SK-N-SH treated with all-trans-retinoic acid at 6 μM for 48 hours (cell line): ENCODE measurements at regions not wholly inside any gene's neighbourhood (a gene's known extent, or its start where the extent isn't known, plus 50 kb on each side); places are given as distances from the start of the nearest gene placed in this dataset.

Source experiments
- ATAC-seq: fragments of 200-7000 bp; cut with Tn5 transposase; 3 replicates; pipeline ENCODE4 v1.9.1; 2020; ENCODE audit warnings: mild to moderate bottlenecking, moderate library complexity
- ARNTL ChIP-seq: fragments of 450-650 bp; formaldehyde crosslinking; IDR thresholded peaks from 2 replicates; pipeline ENCODE4 v1.5.0; 2020; ENCODE audit warnings: low read depth, mild to moderate bottlenecking, moderate library complexity, borderline replicate concordance
- BACH2 ChIP-seq: fragments of 250-450 bp; sonication (Bioruptor Pico); IDR thresholded peaks from 2 replicates; pipeline ENCODE4 v1.9.0; 2021; ENCODE audit warnings: mild to moderate bottlenecking, borderline replicate concordance
- CSDC2 ChIP-seq: fragments of 250-450 bp; sonication (Bioruptor Pico); IDR thresholded peaks from 2 replicates; pipeline ENCODE4 v1.5.0; 2020; ENCODE audit warnings: mild to moderate bottlenecking, moderate library complexity
- ESRRG ChIP-seq: fragments of 250-450 bp; sonication (Bioruptor Pico); IDR thresholded peaks from 2 replicates; pipeline ENCODE4 v1.6.1; 2021; ENCODE audit warnings: mild to moderate bottlenecking
- GLIS3 ChIP-seq: fragments of 250-450 bp; sonication (Bioruptor Pico); IDR thresholded peaks from 2 replicates; pipeline ENCODE4 v1.5.0; 2020; ENCODE audit warnings: mild to moderate bottlenecking, moderate library complexity
- ISL1 ChIP-seq: fragments of 250-450 bp; sonication (Bioruptor Pico); IDR thresholded peaks from 2 replicates; pipeline ENCODE4 v2.1.2; 2022; ENCODE audit warnings: mild to moderate bottlenecking, moderate library complexity
- OSR1 ChIP-seq: fragments of 250-450 bp; sonication (Bioruptor Pico); IDR thresholded peaks from 2 replicates; pipeline ENCODE4 v1.8.0; 2022; ENCODE audit warnings: moderate library complexity, mild to moderate bottlenecking, inconsistent platforms
- PPARA ChIP-seq: fragments of 250-450 bp; sonication (Bioruptor Pico); IDR thresholded peaks from 2 replicates; pipeline ENCODE4 v1.5.0; 2020; ENCODE audit warnings: mild to moderate bottlenecking, borderline replicate concordance
- RARB ChIP-seq: fragments of 250-450 bp; sonication (Bioruptor Pico); IDR thresholded peaks from 2 replicates; pipeline ENCODE4 v1.8.0; 2021; ENCODE audit warnings: mild to moderate bottlenecking, moderate library complexity
- TCF4 ChIP-seq: fragments of 250-450 bp; sonication (Bioruptor Pico); IDR thresholded peaks from 2 replicates; pipeline ENCODE4 v1.8.0; 2021; ENCODE audit warnings: mild to moderate bottlenecking, moderate library complexity, borderline replicate concordance
- TOX ChIP-seq: fragments of 250-450 bp; sonication (Bioruptor Pico); IDR thresholded peaks from 2 replicates; pipeline ENCODE4 v1.8.0; 2021; ENCODE audit warnings: mild to moderate bottlenecking, moderate library complexity, borderline replicate concordance
- ZC3H10 ChIP-seq: fragments of 250-450 bp; sonication (Bioruptor Pico); IDR thresholded peaks from 2 replicates; pipeline ENCODE4 v1.5.1; 2021; ENCODE audit warnings: mild to moderate bottlenecking, moderate library complexity
- ZFP3 ChIP-seq: fragments of 250-450 bp; sonication (Bioruptor Pico); IDR thresholded peaks from 2 replicates; pipeline ENCODE4 v1.5.0; 2020; ENCODE audit warnings: mild to moderate bottlenecking, moderate library complexity
- ZFP30 ChIP-seq: fragments of 450-650 bp; formaldehyde crosslinking; IDR thresholded peaks from 2 replicates; pipeline ENCODE4 v1.5.0; 2022; ENCODE audit warnings: mild to moderate bottlenecking, moderate library complexity
- ZNF8 ChIP-seq: fragments of 450-650 bp; formaldehyde crosslinking; IDR thresholded peaks from 2 replicates; pipeline ENCODE4 v1.5.0; 2020; ENCODE audit warnings: mild to moderate bottlenecking, moderate library complexity
- TF ChIP-seq, protein P1 (sequence below): fragments of 250-450 bp; sonication (Bioruptor Pico); IDR thresholded peaks from 2 replicates; pipeline ENCODE4 v1.5.1; 2020; ENCODE audit warnings: low read depth, mild to moderate bottlenecking, moderate library complexity
- TF ChIP-seq, protein P2 (sequence below): fragments of 250-450 bp; sonication (Bioruptor Pico); IDR thresholded peaks from 2 replicates; pipeline ENCODE4 v1.8.0; 2020; ENCODE audit warnings: mild to moderate bottlenecking, moderate library complexity, borderline replicate concordance
- TF ChIP-seq, protein P3 (sequence below): fragments of 250-450 bp; sonication (Bioruptor Pico); IDR thresholded peaks from 2 replicates; pipeline ENCODE4 v1.5.1; 2021; ENCODE audit warnings: mild to moderate bottlenecking, moderate library complexity
- TF ChIP-seq, protein P4 (sequence below): fragments of 250-450 bp; sonication (Bioruptor Pico); IDR thresholded peaks from 2 replicates; pipeline ENCODE4 v1.5.0; 2020; ENCODE audit warnings: mild to moderate bottlenecking, moderate library complexity
- TF ChIP-seq, protein P5 (sequence below): fragments of 250-450 bp; sonication (Bioruptor Pico); IDR thresholded peaks from 2 replicates; pipeline ENCODE4 v1.8.0; 2021; ENCODE audit warnings: low read depth, mild to moderate bottlenecking, moderate library complexity, borderline replicate concordance

DNA sequence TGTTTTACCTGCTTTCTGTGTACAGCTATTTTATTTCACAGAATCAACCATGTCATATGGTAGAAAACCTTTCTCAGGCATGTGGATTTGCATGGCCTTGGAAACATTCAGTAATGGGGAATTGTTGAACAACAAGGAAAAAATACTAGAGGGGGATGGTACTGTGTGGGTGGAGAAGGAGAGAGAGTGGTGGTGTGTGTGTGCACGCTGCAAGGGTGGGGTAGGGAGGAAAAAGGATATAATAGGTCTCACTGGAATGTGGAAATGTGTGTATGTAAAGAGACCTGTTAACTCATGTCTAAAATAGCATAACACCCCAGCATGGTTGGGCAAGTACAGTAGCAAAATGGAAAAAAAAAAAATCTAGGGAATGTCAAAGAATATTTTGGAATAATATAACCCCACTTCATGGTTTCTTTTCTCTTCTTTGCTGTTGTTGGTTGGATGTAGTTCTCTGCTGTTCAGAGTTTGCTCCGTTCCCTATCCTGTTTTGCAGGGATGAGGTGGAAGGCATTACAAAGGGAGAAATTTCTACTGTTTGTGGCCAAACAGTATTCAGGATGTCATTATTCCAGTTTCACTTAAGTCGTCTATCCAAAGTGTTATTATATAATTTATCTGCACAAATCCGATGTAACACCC is 93.9 kb upstream of the CITED2 start:
- TF ChIP-seq RARB (CRISPR knock-in tag): no peak
- TF ChIP-seq ZC3H10 (CRISPR knock-in tag): no peak
- no peak for TF ChIP-seq OSR1 (CRISPR knock-in tag)
- no peak for TF ChIP-seq CSDC2
- TF ChIP-seq, protein P1, sequence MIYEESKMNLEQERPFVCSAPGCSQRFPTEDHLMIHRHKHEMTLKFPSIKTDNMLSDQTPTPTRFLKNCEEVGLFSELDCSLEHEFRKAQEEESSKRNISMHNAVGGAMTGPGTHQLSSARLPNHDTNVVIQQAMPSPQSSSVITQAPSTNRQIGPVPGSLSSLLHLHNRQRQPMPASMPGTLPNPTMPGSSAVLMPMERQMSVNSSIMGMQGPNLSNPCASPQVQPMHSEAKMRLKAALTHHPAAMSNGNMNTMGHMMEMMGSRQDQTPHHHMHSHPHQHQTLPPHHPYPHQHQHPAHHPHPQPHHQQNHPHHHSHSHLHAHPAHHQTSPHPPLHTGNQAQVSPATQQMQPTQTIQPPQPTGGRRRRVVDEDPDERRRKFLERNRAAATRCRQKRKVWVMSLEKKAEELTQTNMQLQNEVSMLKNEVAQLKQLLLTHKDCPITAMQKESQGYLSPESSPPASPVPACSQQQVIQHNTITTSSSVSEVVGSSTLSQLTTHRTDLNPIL (CRISPR knock-in tag): no peak
- TF ChIP-seq, protein P2, sequence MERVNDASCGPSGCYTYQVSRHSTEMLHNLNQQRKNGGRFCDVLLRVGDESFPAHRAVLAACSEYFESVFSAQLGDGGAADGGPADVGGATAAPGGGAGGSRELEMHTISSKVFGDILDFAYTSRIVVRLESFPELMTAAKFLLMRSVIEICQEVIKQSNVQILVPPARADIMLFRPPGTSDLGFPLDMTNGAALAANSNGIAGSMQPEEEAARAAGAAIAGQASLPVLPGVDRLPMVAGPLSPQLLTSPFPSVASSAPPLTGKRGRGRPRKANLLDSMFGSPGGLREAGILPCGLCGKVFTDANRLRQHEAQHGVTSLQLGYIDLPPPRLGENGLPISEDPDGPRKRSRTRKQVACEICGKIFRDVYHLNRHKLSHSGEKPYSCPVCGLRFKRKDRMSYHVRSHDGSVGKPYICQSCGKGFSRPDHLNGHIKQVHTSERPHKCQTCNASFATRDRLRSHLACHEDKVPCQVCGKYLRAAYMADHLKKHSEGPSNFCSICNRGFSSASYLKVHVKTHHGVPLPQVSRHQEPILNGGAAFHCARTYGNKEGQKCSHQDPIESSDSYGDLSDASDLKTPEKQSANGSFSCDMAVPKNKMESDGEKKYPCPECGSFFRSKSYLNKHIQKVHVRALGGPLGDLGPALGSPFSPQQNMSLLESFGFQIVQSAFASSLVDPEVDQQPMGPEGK: no peak
- TF ChIP-seq ZFP3 (CRISPR knock-in tag): no peak
- no peak for TF ChIP-seq TCF4 (CRISPR knock-in tag)
- peak; percentile 47; the same call in 2 of the 3 replicates for ATAC-seq

DNA sequence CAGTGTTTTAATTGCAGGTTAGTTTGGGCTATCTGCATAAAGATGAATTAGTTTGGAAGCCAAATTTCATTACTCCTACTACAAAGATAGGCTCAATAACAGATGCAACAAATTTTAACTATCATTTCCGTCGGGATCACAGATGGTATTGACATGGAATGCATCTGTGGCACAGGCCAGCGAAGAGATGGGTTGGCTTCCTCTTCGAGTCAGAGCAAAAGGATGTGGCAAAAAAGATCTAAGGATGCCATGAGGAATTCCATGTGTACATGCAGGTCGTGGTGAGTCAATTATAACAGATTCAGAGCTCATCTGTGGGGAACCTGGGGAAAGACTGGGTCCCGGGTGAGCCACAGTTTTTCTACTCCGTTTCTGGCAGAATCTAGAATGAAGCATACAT is 83.0 kb upstream of the CITED2 start:
- peak; percentile 73 for ATAC-seq

DNA sequence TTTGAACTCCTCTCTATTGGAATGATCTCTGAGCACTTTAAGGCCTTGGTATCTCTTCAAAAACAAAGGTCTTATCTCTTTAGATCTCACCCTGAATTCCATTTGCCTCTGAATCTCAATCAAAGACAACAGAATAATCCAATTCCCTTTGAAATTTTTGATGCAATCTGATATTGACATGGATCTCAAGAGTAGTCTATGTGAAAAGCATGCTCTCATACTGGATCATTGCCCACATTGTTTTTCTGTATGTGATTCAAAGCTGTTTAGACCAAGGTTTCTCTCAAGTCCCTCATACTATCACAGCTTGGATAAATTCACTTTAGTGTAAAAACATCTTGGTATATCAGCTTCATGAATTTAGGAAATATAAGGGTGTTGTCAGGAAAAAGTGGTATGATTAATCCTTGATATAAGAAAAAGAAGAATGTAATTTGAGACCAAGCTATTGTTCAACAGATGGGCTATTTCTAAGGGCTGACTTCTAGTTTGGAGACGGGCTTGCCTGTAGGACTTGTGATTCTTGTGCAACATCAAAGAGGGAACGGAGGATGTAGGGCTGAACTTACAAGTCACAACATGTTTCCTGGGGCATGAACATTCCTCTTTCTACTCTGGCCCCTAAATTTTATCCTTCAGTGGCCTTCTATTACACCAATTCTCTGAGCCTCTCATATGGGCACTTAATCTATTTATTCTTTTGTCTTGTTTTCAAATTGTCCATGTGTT is 77.9 kb upstream of the CITED2 start:
- no peak for TF ChIP-seq OSR1 (CRISPR knock-in tag)
- TF ChIP-seq, protein P3, sequence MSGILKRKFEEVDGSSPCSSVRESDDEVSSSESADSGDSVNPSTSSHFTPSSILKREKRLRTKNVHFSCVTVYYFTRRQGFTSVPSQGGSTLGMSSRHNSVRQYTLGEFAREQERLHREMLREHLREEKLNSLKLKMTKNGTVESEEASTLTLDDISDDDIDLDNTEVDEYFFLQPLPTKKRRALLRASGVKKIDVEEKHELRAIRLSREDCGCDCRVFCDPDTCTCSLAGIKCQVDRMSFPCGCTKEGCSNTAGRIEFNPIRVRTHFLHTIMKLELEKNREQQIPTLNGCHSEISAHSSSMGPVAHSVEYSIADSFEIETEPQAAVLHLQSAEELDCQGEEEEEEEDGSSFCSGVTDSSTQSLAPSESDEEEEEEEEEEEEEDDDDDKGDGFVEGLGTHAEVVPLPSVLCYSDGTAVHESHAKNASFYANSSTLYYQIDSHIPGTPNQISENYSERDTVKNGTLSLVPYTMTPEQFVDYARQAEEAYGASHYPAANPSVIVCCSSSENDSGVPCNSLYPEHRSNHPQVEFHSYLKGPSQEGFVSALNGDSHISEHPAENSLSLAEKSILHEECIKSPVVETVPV: no peak
- TF ChIP-seq ZFP30 (CRISPR knock-in tag): no peak
- TF ChIP-seq GLIS3 (CRISPR knock-in tag): no peak
- no peak for TF ChIP-seq ISL1 (CRISPR knock-in tag)
- TF ChIP-seq, protein P4, sequence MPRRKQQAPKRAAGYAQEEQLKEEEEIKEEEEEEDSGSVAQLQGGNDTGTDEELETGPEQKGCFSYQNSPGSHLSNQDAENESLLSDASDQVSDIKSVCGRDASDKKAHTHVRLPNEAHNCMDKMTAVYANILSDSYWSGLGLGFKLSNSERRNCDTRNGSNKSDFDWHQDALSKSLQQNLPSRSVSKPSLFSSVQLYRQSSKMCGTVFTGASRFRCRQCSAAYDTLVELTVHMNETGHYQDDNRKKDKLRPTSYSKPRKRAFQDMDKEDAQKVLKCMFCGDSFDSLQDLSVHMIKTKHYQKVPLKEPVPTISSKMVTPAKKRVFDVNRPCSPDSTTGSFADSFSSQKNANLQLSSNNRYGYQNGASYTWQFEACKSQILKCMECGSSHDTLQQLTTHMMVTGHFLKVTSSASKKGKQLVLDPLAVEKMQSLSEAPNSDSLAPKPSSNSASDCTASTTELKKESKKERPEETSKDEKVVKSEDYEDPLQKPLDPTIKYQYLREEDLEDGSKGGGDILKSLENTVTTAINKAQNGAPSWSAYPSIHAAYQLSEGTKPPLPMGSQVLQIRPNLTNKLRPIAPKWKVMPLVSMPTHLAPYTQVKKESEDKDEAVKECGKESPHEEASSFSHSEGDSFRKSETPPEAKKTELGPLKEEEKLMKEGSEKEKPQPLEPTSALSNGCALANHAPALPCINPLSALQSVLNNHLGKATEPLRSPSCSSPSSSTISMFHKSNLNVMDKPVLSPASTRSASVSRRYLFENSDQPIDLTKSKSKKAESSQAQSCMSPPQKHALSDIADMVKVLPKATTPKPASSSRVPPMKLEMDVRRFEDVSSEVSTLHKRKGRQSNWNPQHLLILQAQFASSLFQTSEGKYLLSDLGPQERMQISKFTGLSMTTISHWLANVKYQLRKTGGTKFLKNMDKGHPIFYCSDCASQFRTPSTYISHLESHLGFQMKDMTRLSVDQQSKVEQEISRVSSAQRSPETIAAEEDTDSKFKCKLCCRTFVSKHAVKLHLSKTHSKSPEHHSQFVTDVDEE (CRISPR knock-in tag): no peak
- no peak for TF ChIP-seq BACH2 (CRISPR knock-in tag)
- TF ChIP-seq ARNTL (CRISPR knock-in tag): no peak
- TF ChIP-seq ZC3H10 (CRISPR knock-in tag): no peak
- no peak for TF ChIP-seq ZNF8 (CRISPR knock-in tag)
- TF ChIP-seq PPARA: no peak
- TF ChIP-seq, all 23 proteins: peak for 0
- peak; percentile 53 for ATAC-seq

More for the DNA sequence above, 83.0 kb upstream of the CITED2 start:
- TF ChIP-seq, protein P1 (CRISPR knock-in tag): no peak
- TF ChIP-seq RARB (CRISPR knock-in tag): no peak
- no peak for TF ChIP-seq GLIS3 (CRISPR knock-in tag)
- TF ChIP-seq CSDC2: no peak
- TF ChIP-seq TOX: no peak
- TF ChIP-seq ZFP30 (CRISPR knock-in tag): no peak

DNA sequence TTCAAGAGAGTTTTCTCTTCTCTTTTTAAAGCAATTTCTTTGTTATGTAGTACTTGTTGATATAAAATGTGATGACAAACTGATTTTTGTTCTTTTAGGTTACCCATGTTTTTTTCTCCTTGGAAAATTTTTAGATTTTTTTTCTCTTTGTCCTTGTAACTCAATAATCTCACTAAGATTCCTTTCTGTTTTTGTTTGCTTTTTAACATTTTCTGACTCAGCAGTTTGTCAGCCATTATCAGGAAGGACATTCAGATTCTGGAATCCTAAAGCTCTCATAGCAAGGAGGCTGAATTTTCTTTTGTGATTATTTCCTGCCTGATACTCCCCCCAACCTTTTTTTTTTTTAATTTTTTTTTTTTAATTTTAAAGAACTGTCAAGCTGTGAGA is 75.2 kb upstream of the CITED2 start:
- TF ChIP-seq, protein P1 (CRISPR knock-in tag): no peak
- TF ChIP-seq GLIS3 (CRISPR knock-in tag): no peak
- TF ChIP-seq RARB (CRISPR knock-in tag): no peak
- TF ChIP-seq PPARA: no peak
- TF ChIP-seq, protein P5, sequence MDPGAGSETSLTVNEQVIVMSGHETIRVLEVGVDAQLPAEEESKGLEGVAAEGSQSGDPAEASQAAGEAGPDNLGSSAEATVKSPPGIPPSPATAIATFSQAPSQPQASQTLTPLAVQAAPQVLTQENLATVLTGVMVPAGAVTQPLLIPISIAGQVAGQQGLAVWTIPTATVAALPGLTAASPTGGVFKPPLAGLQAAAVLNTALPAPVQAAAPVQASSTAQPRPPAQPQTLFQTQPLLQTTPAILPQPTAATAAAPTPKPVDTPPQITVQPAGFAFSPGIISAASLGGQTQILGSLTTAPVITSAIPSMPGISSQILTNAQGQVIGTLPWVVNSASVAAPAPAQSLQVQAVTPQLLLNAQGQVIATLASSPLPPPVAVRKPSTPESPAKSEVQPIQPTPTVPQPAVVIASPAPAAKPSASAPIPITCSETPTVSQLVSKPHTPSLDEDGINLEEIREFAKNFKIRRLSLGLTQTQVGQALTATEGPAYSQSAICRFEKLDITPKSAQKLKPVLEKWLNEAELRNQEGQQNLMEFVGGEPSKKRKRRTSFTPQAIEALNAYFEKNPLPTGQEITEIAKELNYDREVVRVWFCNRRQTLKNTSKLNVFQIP: no peak
- TF ChIP-seq ESRRG (CRISPR knock-in tag): no peak
- TF ChIP-seq, all 23 proteins: peak for 0
- peak; percentile 21; the same call in 1 of the 3 replicates for ATAC-seq
